ENCODE measurements at regions not wholly inside any gene's neighbourhood (a gene's known extent, or its start where the extent isn't known, plus 50 kb on each side); places are given as distances from the start of the nearest gene placed in this dataset.

DNA sequence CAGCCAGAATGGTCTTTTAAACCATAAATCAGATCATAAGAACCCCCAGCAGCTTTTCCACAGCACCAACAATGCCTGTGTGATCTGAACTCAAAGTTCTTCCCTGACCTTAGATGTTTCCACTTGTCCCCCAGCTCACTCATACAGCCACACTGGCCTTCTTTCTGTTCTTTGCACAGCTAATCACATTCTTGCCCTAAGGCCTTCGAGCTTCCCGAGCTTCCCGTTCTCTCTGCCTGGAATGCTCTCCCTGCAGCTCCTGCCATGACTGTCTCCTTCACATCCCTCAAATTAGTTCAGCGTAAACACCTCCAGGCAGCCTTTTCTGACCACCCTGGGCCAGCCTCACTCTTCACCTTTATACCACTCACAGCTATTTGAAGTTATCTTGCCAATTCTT is 166.8 kb upstream of the NFE2L3 start:
- TF ChIP-seq, protein P1, sequence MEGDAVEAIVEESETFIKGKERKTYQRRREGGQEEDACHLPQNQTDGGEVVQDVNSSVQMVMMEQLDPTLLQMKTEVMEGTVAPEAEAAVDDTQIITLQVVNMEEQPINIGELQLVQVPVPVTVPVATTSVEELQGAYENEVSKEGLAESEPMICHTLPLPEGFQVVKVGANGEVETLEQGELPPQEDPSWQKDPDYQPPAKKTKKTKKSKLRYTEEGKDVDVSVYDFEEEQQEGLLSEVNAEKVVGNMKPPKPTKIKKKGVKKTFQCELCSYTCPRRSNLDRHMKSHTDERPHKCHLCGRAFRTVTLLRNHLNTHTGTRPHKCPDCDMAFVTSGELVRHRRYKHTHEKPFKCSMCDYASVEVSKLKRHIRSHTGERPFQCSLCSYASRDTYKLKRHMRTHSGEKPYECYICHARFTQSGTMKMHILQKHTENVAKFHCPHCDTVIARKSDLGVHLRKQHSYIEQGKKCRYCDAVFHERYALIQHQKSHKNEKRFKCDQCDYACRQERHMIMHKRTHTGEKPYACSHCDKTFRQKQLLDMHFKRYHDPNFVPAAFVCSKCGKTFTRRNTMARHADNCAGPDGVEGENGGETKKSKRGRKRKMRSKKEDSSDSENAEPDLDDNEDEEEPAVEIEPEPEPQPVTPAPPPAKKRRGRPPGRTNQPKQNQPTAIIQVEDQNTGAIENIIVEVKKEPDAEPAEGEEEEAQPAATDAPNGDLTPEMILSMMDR (IDR thresholded peaks at IDR 0.05; ENCODE audit: insufficient read depth, low read depth, low read length, missing control alignments) = no peak
- H3K4me3 ChIP-seq (ENCODE audit: low read length) = no peak overlapping the region
- DNase-seq (ENCODE audit: low read depth) = no peak

DNA sequence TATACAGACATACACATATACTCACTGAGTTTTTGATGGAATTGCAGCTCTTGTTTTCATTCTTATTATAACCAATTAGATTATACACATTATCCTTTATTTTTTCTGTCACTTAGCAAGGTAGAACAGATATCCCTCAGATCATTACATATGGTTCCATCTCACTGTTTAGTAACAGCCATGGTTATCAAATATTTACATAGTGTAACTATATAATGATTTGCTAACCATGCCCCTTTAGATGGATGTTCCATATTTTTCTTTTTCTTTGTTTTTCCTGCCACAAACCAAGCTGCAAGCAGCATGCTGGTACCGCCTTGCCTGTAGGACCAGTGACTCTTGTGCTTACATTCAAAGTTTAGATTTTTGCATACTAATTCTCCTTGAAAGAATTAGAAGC is 163.4 kb upstream of the NFE2L3 start:
- H3K4me3 ChIP-seq (ENCODE audit: low read length) = no peak overlapping the region
- DNase-seq (ENCODE audit: low read depth) = no peak
- TF ChIP-seq, protein P1 (IDR thresholded peaks at IDR 0.05; ENCODE audit: insufficient read depth, low read depth, low read length, missing control alignments) = no peak

DNA sequence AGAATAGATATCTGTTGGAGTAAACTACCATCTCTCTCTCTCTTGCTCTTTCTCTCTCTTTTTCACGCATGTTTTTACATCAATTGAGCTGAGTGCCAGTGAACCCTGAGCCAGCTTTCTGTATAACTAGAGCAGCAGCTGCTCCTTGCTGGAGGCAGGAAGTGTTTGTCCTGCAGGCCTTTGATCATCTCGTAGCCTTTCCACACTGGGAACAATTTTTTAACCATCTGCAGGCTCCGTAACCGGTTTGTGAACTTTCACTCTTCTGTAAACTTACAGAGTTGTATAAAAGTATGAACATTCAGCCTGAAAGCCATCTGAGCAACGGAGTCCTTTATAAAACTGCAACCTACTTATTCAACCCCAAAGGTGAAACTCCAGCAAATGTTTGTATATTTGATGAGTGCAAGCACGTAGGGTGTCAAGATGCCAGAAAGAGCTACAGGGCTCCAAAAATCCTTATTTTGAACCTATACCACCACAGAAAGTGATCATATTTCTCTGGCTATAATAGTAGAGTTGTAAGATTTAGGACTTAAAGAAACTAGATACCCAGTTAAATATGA is 162.8 kb upstream of the NFE2L3 start:
- TF ChIP-seq, protein P1 (IDR thresholded peaks at IDR 0.05; ENCODE audit: insufficient read depth, low read depth, low read length, missing control alignments) = no peak
- no peak for DNase-seq (ENCODE audit: low read depth)

DNA sequence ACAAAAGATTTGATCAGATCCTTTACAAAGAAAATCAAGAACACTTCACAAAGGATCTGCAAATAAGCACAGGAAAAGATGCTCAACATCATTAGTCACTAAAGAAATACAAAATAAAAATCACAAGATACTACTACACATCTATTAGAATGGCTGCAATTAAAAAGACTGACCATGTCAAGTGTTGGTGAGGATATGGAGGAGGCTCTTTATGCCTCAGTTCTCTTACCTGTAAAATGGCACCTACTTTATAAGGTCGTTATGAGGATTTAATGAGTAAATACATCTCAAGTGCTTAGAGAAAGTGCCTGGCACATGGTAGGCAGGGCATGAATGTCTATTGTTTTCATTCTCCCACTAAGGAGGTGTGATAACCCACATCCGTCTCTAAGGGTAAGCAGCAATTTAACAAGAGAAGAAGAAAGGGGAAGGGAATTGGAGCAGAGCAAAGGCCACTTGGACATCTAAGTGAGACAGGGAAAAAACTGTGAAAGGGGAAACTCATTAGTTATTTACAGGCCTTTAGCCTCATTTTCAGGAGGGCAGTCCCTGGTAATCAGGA is 157.5 kb upstream of the NFE2L3 start:
- TF ChIP-seq, protein P1 (IDR thresholded peaks at IDR 0.05; ENCODE audit: insufficient read depth, low read depth, low read length, missing control alignments) = no peak
- DNase-seq (ENCODE audit: low read depth) = no peak

More for the DNA sequence above, 162.8 kb upstream of the NFE2L3 start:
- H3K4me3 ChIP-seq (ENCODE audit: low read length) = no peak overlapping the region

DNA sequence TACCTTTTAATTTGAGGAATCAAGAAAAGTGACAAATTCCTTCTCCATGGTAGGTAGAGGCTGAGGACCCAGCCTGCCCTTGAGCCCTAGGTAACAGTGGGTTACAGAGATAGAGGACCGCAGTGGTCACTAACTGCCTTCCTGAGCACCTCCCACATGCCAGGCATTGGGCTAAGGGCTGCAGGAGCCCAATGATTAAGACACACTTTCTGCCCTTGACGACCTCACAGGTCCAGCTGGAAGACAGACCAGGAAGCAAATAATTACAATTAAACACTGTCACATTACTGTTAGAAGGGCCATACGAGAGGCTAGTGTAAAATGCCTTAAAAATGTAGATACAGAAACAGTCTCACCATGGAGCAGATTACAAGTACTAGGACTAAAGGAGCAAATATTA is 156.8 kb upstream of the NFE2L3 start:
- no peak for DNase-seq (ENCODE audit: low read depth)
- no peak overlapping the region for H3K4me3 ChIP-seq (ENCODE audit: low read length)
- TF ChIP-seq, protein P1 (IDR thresholded peaks at IDR 0.05; ENCODE audit: insufficient read depth, low read depth, low read length, missing control alignments) = no peak

More for the DNA sequence above, 157.5 kb upstream of the NFE2L3 start:
- no peak overlapping the region for H3K4me3 ChIP-seq (ENCODE audit: low read length)

DNA sequence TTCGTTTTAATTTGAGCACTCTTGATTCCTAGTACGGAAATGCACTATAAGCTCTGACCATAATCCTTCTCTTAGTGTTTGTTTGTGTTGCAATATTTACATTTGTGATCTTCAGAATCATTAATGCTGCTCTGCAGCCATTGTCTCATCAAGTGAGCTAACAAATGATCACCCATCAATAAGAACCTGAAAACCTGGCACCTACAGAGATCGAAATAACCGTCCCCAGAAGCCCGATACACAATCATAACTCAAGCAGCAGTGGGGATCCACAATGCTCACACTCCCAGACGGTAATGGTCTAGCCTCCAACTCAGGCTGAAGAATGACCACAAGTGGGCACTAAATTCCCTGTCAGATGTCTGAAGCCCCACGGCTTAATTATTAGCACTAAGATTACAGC is 156.0 kb upstream of the NFE2L3 start:
- H3K4me3 ChIP-seq (ENCODE audit: low read length) = no peak overlapping the region
- DNase-seq (ENCODE audit: low read depth) = no peak
- TF ChIP-seq, protein P1 (IDR thresholded peaks at IDR 0.05; ENCODE audit: insufficient read depth, low read depth, low read length, missing control alignments) = no peak

DNA sequence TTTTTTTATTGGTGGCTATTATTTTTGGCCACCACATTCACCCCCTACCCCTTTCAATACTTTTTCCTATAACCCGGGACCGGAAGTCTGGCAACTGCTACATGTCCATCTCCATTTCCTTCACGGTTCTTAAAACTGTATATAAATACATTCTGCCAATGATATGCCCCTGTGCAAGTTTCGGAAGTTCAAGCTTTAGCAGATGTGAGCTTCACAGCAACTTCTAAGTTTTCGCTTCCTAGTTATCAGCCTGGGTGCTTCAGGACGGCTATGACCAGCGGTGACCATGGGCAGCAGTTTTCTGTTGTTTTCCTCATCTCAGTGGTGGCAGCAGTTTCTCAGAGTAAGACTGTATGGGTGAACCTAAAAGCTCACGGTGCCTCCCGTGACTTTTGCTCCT is 153.5 kb upstream of the NFE2L3 start:
- DNase-seq (ENCODE audit: low read depth) = no peak
- TF ChIP-seq, protein P1 (IDR thresholded peaks at IDR 0.05; ENCODE audit: insufficient read depth, low read depth, low read length, missing control alignments) = no peak
- no peak overlapping the region for H3K4me3 ChIP-seq (ENCODE audit: low read length)
